ENCODE measurements at regions not wholly inside any gene's neighbourhood (a gene's known extent, or its start where the extent isn't known, plus 50 kb on each side); places are given as distances from the start of the nearest gene placed in this dataset.

DNA sequence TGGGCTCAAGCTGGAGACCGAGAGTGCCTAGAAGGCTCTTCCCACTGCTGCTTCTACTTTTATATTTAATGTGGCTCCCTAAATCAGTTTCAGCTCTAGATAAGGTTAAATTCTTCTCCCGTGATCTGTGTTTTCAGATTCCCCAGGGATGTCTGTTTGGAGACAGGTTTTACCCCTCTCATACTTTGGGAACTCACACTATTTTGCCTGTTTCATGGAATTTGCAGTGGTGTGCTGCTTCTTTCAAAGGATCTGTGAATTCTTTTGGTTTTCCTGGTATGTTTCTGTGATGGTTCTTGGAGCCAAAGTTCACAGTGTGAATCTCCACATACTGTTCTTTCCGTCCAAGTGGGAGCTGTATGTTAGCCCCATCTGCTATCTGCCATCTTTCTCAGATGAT, 238.3 kb upstream of the SLITRK3 start:
- Mint-ChIP-seq H3K27ac (no peak overlapping the region), H3K27me3 (no peaks in the 10 kb centered on the region), H3K36me3 (ENCODE audit: low read depth) (no peaks in the 10 kb centered on the region), H3K9me3 (peaks cover 17% of the 10 kb centered on the region), H3K4me1 (ENCODE audit: low read depth) (no peaks in the 10 kb centered on the region), H3K4me3 (no peak overlapping the region)
- Histone ChIP-seq H3K36me3 (ENCODE audit: insufficient read depth, low read length) (no peaks in the 10 kb centered on the region), H3K9me3 (ENCODE audit: control insufficient read depth in 1 of 2, insufficient read depth in 1 of 2, low read length in 2 of 2) (peaks cover 5 to 6% of the 10 kb centered on the region in 2 experiments), H3K27me3 (ENCODE audit: control insufficient read depth in 1 of 2, insufficient read depth in 2 of 2, low read length in 2 of 2) (no peaks in the 10 kb centered on the region), H3K27ac (ENCODE audit: low read depth in 1 of 2, low read length in 2 of 2) (no peak overlapping the region), H3K4me3 (ENCODE audit: low read length) (no peak overlapping the region), H3K4me1 (ENCODE audit: insufficient read depth, low read length) (no peaks in the 10 kb centered on the region)
- ChIA-PET CTCF (no interaction called here), POLR2A (no interaction called here)
- no peak for ATAC-seq (ENCODE audit: poor library complexity)
- no peak for DNase-seq
- TF ChIP-seq, protein P1, sequence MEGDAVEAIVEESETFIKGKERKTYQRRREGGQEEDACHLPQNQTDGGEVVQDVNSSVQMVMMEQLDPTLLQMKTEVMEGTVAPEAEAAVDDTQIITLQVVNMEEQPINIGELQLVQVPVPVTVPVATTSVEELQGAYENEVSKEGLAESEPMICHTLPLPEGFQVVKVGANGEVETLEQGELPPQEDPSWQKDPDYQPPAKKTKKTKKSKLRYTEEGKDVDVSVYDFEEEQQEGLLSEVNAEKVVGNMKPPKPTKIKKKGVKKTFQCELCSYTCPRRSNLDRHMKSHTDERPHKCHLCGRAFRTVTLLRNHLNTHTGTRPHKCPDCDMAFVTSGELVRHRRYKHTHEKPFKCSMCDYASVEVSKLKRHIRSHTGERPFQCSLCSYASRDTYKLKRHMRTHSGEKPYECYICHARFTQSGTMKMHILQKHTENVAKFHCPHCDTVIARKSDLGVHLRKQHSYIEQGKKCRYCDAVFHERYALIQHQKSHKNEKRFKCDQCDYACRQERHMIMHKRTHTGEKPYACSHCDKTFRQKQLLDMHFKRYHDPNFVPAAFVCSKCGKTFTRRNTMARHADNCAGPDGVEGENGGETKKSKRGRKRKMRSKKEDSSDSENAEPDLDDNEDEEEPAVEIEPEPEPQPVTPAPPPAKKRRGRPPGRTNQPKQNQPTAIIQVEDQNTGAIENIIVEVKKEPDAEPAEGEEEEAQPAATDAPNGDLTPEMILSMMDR (IDR thresholded peaks at IDR 0.05), result no peak
- intact Hi-C loops (cut with DNase I, micrococcal nuclease), result no loop called here

DNA sequence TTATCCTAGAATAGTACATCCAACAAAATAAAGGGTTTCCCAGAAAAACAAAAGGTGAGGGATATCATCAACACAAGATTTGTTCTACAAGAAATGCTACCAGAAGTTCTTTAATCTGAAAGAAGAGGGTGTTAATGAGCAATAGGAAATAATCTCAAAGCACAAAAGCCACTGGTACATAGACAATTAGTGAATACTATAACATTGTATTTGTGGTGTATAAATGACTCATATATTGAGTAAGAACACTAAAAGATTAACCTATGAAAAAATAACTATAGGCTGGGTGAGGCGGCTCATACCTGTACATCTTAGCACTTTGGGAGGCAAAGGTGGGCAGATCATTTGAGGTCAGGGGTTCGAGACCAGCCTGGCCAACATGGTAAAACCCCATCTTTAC, 210.2 kb upstream of the SLITRK3 start:
- Mint-ChIP-seq H3K27ac (no peak overlapping the region), H3K36me3 (ENCODE audit: low read depth) (no peaks in the 10 kb centered on the region), H3K9me3 (peaks cover 2% of the 10 kb centered on the region), H3K27me3 (no peaks in the 10 kb centered on the region), H3K4me1 (ENCODE audit: low read depth) (no peaks in the 10 kb centered on the region), H3K4me3 (no peak overlapping the region)
- Histone ChIP-seq H3K9me3 (ENCODE audit: control insufficient read depth in 1 of 2, insufficient read depth in 1 of 2, low read length in 2 of 2) (no peaks in the 10 kb centered on the region), H3K27ac (ENCODE audit: low read depth in 1 of 2, low read length in 2 of 2) (no peak overlapping the region), H3K4me1 (ENCODE audit: insufficient read depth, low read length) (no peaks in the 10 kb centered on the region), H3K27me3 (ENCODE audit: control insufficient read depth in 1 of 2, insufficient read depth in 2 of 2, low read length in 2 of 2) (no peaks in the 10 kb centered on the region), H3K36me3 (ENCODE audit: insufficient read depth, low read length) (no peaks in the 10 kb centered on the region), H3K4me3 (ENCODE audit: low read length) (no peak overlapping the region)
- POLR2A ChIA-PET, result no interaction called here
- TF ChIP-seq, protein P1 (IDR thresholded peaks at IDR 0.05), result no peak
- no peak for ATAC-seq (ENCODE audit: poor library complexity)
- DNase-seq, result no peak
- intact Hi-C loops (cut with DNase I, micrococcal nuclease), result no loop called here
- CTCF ChIA-PET, result no interaction called here

DNA sequence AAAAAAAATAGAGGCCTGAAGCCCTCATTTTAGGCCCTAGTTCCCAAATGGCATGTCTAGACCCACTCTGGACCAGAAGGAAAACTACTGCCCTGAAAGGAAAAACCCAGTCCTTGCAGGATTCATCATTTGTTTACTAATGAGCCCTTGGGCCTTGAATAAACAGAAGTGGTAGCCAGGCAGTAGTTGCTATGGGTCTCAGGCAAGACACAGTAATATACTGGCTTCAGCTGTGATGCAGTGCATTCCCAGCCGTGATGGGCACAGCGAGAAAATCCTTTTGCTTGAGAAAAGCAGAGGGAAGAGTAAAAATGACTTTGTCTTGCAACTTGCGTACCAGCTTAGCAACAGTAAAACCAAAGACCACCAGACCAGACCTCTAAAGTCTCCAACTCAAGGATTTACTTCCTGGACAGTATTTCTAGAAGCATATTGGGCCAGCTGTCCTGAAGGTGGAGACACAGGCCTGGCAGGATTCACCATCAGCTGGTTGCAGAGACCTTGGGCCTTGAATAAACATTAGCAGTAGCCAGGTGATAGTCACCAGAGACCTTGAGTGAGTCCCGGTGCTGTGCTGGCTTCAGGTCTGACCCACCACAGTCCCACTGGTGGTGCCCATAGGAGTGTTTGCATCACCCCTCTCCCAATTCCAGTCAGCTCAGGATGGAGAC, 208.3 kb upstream of the SLITRK3 start:
- H3K4me1 ChIP-seq (ENCODE audit: insufficient read depth, low read length), result no peaks in the 10 kb centered on the region
- Mint-ChIP-seq H3K27ac (no peak overlapping the region), H3K9me3 (peaks cover 2% of the 10 kb centered on the region), H3K4me3 (no peak overlapping the region), H3K36me3 (ENCODE audit: low read depth) (no peaks in the 10 kb centered on the region), H3K27me3 (no peaks in the 10 kb centered on the region), H3K4me1 (ENCODE audit: low read depth) (no peaks in the 10 kb centered on the region)
- no peaks in the 10 kb centered on the region for H3K27me3 ChIP-seq (ENCODE audit: control insufficient read depth in 1 of 2, insufficient read depth in 2 of 2, low read length in 2 of 2)
- no peak for DNase-seq
- CTCF ChIA-PET, result no interaction called here
- POLR2A ChIA-PET, result no interaction called here
- H3K36me3 ChIP-seq (ENCODE audit: insufficient read depth, low read length), result no peaks in the 10 kb centered on the region
- TF ChIP-seq, protein P1 (IDR thresholded peaks at IDR 0.05), result no peak
- no peaks in the 10 kb centered on the region for H3K9me3 ChIP-seq (ENCODE audit: control insufficient read depth in 1 of 2, insufficient read depth in 1 of 2, low read length in 2 of 2)
- no peak for ATAC-seq (ENCODE audit: poor library complexity)
- intact Hi-C loops (cut with DNase I, micrococcal nuclease), result no loop called here
- no peak overlapping the region for H3K4me3 ChIP-seq (ENCODE audit: low read length)
- H3K27ac ChIP-seq (ENCODE audit: low read depth in 1 of 2, low read length in 2 of 2), result no peak overlapping the region

Measured in CD4-positive, alpha-beta T cell (primary cell).